ENCODE measurements at regions not wholly inside any gene's neighbourhood (a gene's known extent, or its start where the extent isn't known, plus 50 kb on each side); places are given as distances from the start of the nearest gene placed in this dataset.

GRCh38 chrX:150308532-150309157 is 54.5 kb upstream of the MAMLD1 start:
- DNase-seq, result no peak

GRCh38 chrX:150310417-150310816 is 52.7 kb upstream of the MAMLD1 start:
- DNase-seq, result no peak

- no peak for DNase-seq
Observed at GRCh38 chrX:150310881-150311280, 52.2 kb upstream of the MAMLD1 start.

GRCh38 chrX:150312931-150313330 is 50.2 kb upstream of the MAMLD1 start:
- no peak for DNase-seq
